Neutrophil (primary cell): ENCODE measurements at regions not wholly inside any gene's neighbourhood (a gene's known extent, or its start where the extent isn't known, plus 50 kb on each side); places are given as distances from the start of the nearest gene placed in this dataset.

Experiments used
- H3K27ac ChIP-seq: fragments of 200-600 bp; sonication (generic); 2 replicates; pipeline ENCODE4 v1.5.1; 2016; ENCODE audit warnings: mild to moderate bottlenecking, moderate library complexity
- H3K27me3 ChIP-seq: fragments of 200-600 bp; sonication (generic); 2 replicates; pipeline ENCODE4 v1.6.0; 2016; ENCODE audit warnings: mild to moderate bottlenecking
- H3K36me3 ChIP-seq: fragments of 200-600 bp; sonication (generic); 2 replicates; pipeline ENCODE4 v1.5.1; 2017
- H3K4me1 ChIP-seq, 2 experiments: fragments of 200-600 bp in 1 of 2; sonication (generic) in 1 of 2; 1 replicate in 1 of 2; 2 replicates in 1 of 2; pipeline versions ENCODE4 v1.5.1 to v1.6.1; 2013 to 2016; ENCODE audit warnings: low read depth in 1 of 2, low read length in 1 of 2, mild to moderate bottlenecking in 1 of 2, moderate library complexity in 1 of 2; ENCODE audit not compliant: control insufficient read depth in 1 of 2, insufficient read depth in 1 of 2
- H3K4me3 ChIP-seq, 2 experiments: fragments of 200-600 bp in 1 of 2; sonication (generic) in 1 of 2; 1 replicate in 1 of 2; 2 replicates in 1 of 2; pipeline ENCODE4 v1.5.1; 2013 to 2016; ENCODE audit warnings: low read depth in 1 of 2, low read length in 1 of 2, mild to moderate bottlenecking in 1 of 2, moderate library complexity in 1 of 2
- H3K9me3 ChIP-seq: fragments of 200-600 bp; sonication (generic); 2 replicates; pipeline ENCODE4 v1.5.1; 2016
- TF ChIP-seq, protein P1 (sequence below): fragments of 200-600 bp; sonication (generic); IDR thresholded peaks from 2 replicates; pipeline ENCODE4 v1.5.1; 2016; ENCODE audit warnings: antibody characterized with exemption

DNA sequence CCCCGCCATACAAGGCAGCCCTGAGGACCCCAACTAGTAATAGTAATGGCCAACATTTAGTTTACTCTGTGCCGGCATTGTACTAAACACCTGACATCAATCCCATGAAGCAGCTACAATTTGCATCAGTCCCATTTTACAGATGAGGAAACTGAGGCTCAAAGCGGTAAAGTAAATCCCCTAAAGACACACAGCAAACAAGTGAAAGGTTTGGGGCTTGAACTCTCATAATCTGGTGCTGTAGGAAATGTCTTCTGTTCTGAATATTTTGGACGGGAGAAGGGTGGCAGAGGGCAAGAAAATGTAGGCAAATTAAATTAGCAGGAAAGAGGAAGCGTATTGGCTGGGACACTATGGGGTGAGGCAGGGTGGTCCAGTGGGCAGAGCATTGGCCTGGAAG is 160.3 kb upstream of the SYT13 start:
- TF ChIP-seq, protein P1, sequence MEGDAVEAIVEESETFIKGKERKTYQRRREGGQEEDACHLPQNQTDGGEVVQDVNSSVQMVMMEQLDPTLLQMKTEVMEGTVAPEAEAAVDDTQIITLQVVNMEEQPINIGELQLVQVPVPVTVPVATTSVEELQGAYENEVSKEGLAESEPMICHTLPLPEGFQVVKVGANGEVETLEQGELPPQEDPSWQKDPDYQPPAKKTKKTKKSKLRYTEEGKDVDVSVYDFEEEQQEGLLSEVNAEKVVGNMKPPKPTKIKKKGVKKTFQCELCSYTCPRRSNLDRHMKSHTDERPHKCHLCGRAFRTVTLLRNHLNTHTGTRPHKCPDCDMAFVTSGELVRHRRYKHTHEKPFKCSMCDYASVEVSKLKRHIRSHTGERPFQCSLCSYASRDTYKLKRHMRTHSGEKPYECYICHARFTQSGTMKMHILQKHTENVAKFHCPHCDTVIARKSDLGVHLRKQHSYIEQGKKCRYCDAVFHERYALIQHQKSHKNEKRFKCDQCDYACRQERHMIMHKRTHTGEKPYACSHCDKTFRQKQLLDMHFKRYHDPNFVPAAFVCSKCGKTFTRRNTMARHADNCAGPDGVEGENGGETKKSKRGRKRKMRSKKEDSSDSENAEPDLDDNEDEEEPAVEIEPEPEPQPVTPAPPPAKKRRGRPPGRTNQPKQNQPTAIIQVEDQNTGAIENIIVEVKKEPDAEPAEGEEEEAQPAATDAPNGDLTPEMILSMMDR = no peak
- Histone ChIP-seq H3K36me3 (no peaks in the 10 kb centered on the region), H3K4me1 (no peaks in the 10 kb centered on the region), H3K27me3 (peaks cover 38% of the 10 kb centered on the region), H3K9me3 (no peaks in the 10 kb centered on the region), H3K4me3 (no peak overlapping the region), H3K27ac (no peak overlapping the region)

DNA sequence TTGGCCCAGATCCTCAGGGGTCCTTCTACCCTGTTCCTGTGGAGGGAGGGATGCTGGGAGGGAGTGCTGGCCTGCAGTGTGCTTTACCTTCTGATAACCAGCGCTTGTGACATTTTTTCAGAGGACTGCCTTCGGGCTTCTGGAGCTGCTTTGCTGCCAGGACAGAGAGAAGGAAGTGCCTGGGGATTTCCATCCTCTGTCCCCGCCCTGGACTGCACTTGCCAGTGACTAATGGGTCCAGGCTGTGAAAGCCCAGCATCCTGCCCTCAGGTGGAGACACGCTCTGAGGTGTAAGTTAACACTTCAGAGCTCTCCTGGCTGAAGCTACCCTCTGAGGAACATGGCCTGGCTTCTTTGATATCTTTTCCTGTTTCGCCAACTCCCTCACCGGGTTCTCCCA is 158.7 kb upstream of the SYT13 start:
- no peaks in the 10 kb centered on the region for H3K9me3 ChIP-seq
- no peaks in the 10 kb centered on the region for H3K36me3 ChIP-seq
- H3K4me1 ChIP-seq = no peaks in the 10 kb centered on the region
- TF ChIP-seq, protein P1 = no peak
- no peak overlapping the region for H3K4me3 ChIP-seq
- H3K27me3 ChIP-seq = peaks cover 38% of the 10 kb centered on the region
- H3K27ac ChIP-seq = no peak overlapping the region

DNA sequence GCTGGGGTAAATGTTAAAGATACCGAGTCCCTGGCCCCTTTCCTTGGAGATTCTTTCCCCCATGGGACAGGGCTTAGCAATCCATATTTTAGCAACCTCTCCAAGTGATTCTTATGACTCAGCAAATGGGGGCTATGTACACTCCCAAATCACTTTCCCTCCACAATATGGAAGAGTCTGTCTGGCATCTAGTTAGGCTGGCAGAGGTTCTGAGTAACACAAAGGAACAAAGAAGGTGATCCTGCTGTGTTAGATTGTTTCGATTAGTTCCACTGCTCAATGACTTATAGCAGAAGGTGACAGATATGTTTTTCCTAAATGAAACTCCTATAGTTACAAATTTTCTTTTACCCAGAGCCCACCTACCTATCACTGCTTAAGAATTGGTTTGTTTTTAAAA is 154.0 kb upstream of the SYT13 start:
- Histone ChIP-seq H3K4me1 (no peaks in the 10 kb centered on the region), H3K27me3 (peaks cover 70% of the 10 kb centered on the region), H3K4me3 (no peak overlapping the region), H3K9me3 (no peaks in the 10 kb centered on the region), H3K27ac (no peak overlapping the region), H3K36me3 (no peaks in the 10 kb centered on the region)
- TF ChIP-seq, protein P1 = no peak

DNA sequence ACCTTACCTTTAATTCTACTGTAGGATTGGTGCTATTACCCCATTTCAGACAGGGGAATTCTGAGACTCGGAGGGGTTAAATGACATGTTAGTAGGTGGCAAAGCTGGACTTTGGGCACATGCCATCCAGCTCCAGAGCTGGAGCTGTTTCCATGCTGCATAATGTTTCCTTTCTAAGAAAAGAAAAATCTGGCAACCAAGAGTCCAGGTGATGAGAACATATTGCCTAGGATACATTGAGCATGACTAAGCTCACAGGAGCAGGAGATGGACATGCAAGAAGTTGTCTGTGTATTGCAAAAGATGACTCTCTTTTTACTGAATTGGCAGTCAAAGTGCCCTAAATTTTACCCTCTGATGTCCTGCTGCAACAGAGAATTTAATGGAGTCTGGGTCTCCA is 150.8 kb upstream of the SYT13 start:
- H3K27me3 ChIP-seq = peaks cover 70% of the 10 kb centered on the region
- TF ChIP-seq, protein P1 = no peak

DNA sequence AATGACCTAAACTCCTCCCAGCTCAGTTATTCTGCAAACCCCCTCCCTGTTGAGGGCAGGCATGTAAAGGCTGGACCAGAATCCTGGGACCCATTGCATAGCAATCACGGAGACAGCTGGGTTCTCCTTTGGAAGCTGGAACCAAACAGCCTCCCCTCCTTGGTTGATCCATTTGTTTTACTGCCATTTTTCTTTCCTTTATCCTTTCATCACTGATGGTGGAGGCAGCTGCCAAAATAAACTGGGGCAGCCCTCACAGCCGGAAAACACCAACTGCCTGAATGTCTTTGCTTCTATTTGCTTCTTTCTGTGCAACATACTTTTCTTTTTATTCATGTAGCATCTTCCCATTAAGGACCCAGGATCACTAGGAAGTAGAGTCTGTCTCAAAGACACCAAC is 150.0 kb upstream of the SYT13 start:
- Histone ChIP-seq H3K9me3 (no peaks in the 10 kb centered on the region), H3K4me3 (no peak overlapping the region), H3K36me3 (no peaks in the 10 kb centered on the region), H3K4me1 (no peaks in the 10 kb centered on the region), H3K27ac (no peak overlapping the region), H3K27me3 (peaks cover 71% of the 10 kb centered on the region)
- TF ChIP-seq, protein P1 = no peak

More for the DNA sequence above, 150.8 kb upstream of the SYT13 start:
- no peak overlapping the region for H3K27ac ChIP-seq
- H3K4me3 ChIP-seq = no peak overlapping the region
- no peaks in the 10 kb centered on the region for H3K4me1 ChIP-seq
- H3K9me3 ChIP-seq = no peaks in the 10 kb centered on the region
- no peaks in the 10 kb centered on the region for H3K36me3 ChIP-seq

DNA sequence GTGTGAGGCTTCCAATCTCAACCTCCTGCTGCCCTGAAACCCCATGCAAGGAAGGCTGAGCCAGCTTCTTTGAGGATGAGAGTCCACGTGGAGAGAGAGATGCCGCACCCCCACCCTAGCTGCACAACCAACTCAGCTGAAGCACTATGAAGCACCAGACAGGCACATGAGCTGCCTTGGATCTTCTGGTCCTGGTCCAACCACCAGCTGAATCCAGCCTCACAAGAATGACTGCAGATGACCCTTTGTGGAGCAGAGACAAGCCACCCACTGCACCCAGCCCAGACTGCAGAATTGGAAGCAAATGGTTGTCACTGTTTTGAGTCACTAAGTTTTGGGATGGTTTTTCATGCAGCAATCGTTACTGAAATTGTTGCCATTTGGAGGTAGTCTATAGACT is 149.6 kb upstream of the SYT13 start:
- H3K4me1 ChIP-seq = no peaks in the 10 kb centered on the region
- TF ChIP-seq, protein P1 = no peak
- peaks cover 72% of the 10 kb centered on the region for H3K27me3 ChIP-seq
- H3K36me3 ChIP-seq = no peaks in the 10 kb centered on the region
- H3K27ac ChIP-seq = no peak overlapping the region
- no peak overlapping the region for H3K4me3 ChIP-seq
- H3K9me3 ChIP-seq = no peaks in the 10 kb centered on the region
